ENCODE measurements at regions not wholly inside any gene's neighbourhood (a gene's known extent, or its start where the extent isn't known, plus 50 kb on each side); places are given as distances from the start of the nearest gene placed in this dataset.

GRCh38 chr2:41127351-41127750, 675.5 kb upstream of the SLC8A1 start:
- FAIRE-seq: no peak
- H3K9me3 ChIP-seq (ENCODE audit: insufficient read depth, low read depth, low read length): no peaks in the 10 kb centered on the region
- H3K36me3 Mint-ChIP-seq (ENCODE audit: low read depth, unreplicated experiment): no peaks in the 10 kb centered on the region

DNA sequence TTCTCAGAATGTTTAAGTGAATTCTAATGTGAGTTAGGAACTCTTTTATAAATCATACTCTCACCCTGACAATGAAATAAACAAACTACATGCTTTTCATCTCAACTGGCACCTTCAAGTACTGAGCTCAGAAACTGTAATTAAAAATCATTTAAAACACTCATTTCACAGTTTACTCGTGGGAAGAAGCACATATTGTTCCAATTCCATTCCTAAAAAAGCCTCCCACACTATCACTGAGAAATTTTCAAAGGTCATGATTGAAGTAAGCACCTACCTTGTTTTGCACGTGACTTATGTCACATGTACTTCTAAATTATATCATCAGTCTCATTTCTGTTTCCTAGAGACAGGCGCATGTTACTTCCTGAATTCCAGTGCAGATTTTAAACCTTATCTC, 678.1 kb upstream of the SLC8A1 start:
- no peak overlapping the region for H3K9ac ChIP-seq (ENCODE audit: low read length)
- Mint-ChIP-seq H3K4me1 (ENCODE audit: low read depth, unreplicated experiment) (no peaks in the 10 kb centered on the region), H3K36me3 (ENCODE audit: low read depth, unreplicated experiment) (no peaks in the 10 kb centered on the region), H3K27ac (ENCODE audit: unreplicated experiment) (no peak overlapping the region), H3K4me3 (ENCODE audit: unreplicated experiment) (no peak overlapping the region), H3K9me3 (ENCODE audit: unreplicated experiment) (peaks cover 2% of the 10 kb centered on the region), H3K27me3 (ENCODE audit: low read depth, unreplicated experiment) (no peaks in the 10 kb centered on the region)
- H3K27ac ChIP-seq (ENCODE audit: low read depth, low read length): no peak overlapping the region
- H3K4me1 ChIP-seq (ENCODE audit: insufficient read depth, low read length): no peaks in the 10 kb centered on the region
- H2AFZ ChIP-seq (ENCODE audit: low read depth, low read length): no peak overlapping the region
- H3K79me2 ChIP-seq (ENCODE audit: insufficient read depth, low read length): no peaks in the 10 kb centered on the region
- H3K36me3 ChIP-seq (ENCODE audit: insufficient read depth, low read length): no peaks in the 10 kb centered on the region
- H3K9me3 ChIP-seq (ENCODE audit: insufficient read depth, low read depth, low read length): no peaks in the 10 kb centered on the region
- H4K20me1 ChIP-seq (ENCODE audit: insufficient read depth, low read length): no peaks in the 10 kb centered on the region
- H3K4me2 ChIP-seq (ENCODE audit: low read length): no peak overlapping the region
- FAIRE-seq (no peak), DNase-seq (ENCODE audit: low read depth) (no peak)
- no peaks in the 10 kb centered on the region for H3K27me3 ChIP-seq (ENCODE audit: insufficient read depth, low read length)
- TF ChIP-seq EZH2 (IDR thresholded peaks at IDR 0.05; ENCODE audit: insufficient read depth, low read length) (no peak), CTCF (IDR thresholded peaks at IDR 0.05; ENCODE audit: insufficient read depth, low read depth, low read length) (no peak)
- H3K4me3 ChIP-seq (ENCODE audit: insufficient read depth, low read depth, low read length): no peak overlapping the region

More at GRCh38 chr2:41127351-41127750, 675.5 kb upstream of the SLC8A1 start:
- H3K79me2 ChIP-seq (ENCODE audit: insufficient read depth, low read length): no peaks in the 10 kb centered on the region
- H3K9ac ChIP-seq (ENCODE audit: low read length): no peak overlapping the region
- H2AFZ ChIP-seq (ENCODE audit: low read depth, low read length): no peak overlapping the region
- peaks cover 2% of the 10 kb centered on the region for H3K9me3 Mint-ChIP-seq (ENCODE audit: unreplicated experiment)
- H3K27ac Mint-ChIP-seq (ENCODE audit: unreplicated experiment): no peak overlapping the region
- no peak overlapping the region for H3K4me2 ChIP-seq (ENCODE audit: low read length)
- TF ChIP-seq CTCF (IDR thresholded peaks at IDR 0.05; ENCODE audit: insufficient read depth, low read depth, low read length) (no peak), EZH2 (IDR thresholded peaks at IDR 0.05; ENCODE audit: insufficient read depth, low read length) (no peak)
- no peak overlapping the region for H3K4me3 Mint-ChIP-seq (ENCODE audit: unreplicated experiment)
- DNase-seq (ENCODE audit: low read depth): no peak
- H3K36me3 ChIP-seq (ENCODE audit: insufficient read depth, low read length): no peaks in the 10 kb centered on the region
- no peaks in the 10 kb centered on the region for H3K4me1 ChIP-seq (ENCODE audit: insufficient read depth, low read length)
- no peaks in the 10 kb centered on the region for H4K20me1 ChIP-seq (ENCODE audit: insufficient read depth, low read length)
- H3K4me3 ChIP-seq (ENCODE audit: insufficient read depth, low read depth, low read length): no peak overlapping the region
- no peaks in the 10 kb centered on the region for H3K27me3 Mint-ChIP-seq (ENCODE audit: low read depth, unreplicated experiment)
- no peak overlapping the region for H3K27ac ChIP-seq (ENCODE audit: low read depth, low read length)
- no peaks in the 10 kb centered on the region for H3K27me3 ChIP-seq (ENCODE audit: insufficient read depth, low read length)
- no peaks in the 10 kb centered on the region for H3K4me1 Mint-ChIP-seq (ENCODE audit: low read depth, unreplicated experiment)

DNA sequence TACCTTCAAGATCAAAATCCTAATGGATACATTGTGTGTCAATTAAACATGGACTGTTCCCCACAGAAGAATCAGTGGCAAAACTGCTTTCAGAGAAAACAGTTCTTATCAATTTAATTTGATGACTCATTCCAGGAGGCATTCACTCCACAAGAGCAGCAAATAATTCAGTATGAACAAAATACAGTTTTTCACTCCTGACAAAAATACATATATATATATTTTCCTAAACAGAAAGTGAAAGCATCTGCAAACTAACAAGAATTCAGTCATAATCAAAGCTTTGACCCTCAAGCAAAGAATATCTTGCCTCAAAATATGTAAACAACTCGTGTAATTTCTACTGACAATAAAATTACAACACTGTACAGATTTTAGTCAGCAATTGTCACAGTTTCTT, 685.1 kb upstream of the SLC8A1 start:
- H3K4me1 ChIP-seq (ENCODE audit: insufficient read depth, low read length): no peaks in the 10 kb centered on the region
- no peaks in the 10 kb centered on the region for H3K9me3 Mint-ChIP-seq (ENCODE audit: unreplicated experiment)
- H3K27me3 ChIP-seq (ENCODE audit: insufficient read depth, low read length): no peaks in the 10 kb centered on the region
- no peaks in the 10 kb centered on the region for H3K4me1 Mint-ChIP-seq (ENCODE audit: low read depth, unreplicated experiment)
- no peaks in the 10 kb centered on the region for H3K36me3 Mint-ChIP-seq (ENCODE audit: low read depth, unreplicated experiment)
- FAIRE-seq: no peak
- H3K4me3 Mint-ChIP-seq (ENCODE audit: unreplicated experiment): no peak overlapping the region
- H3K4me3 ChIP-seq (ENCODE audit: insufficient read depth, low read depth, low read length): no peak overlapping the region
- H3K27ac ChIP-seq (ENCODE audit: low read depth, low read length): no peak overlapping the region
- no peaks in the 10 kb centered on the region for H3K36me3 ChIP-seq (ENCODE audit: insufficient read depth, low read length)
- no peak overlapping the region for H3K27ac Mint-ChIP-seq (ENCODE audit: unreplicated experiment)
- no peaks in the 10 kb centered on the region for H3K79me2 ChIP-seq (ENCODE audit: insufficient read depth, low read length)
- TF ChIP-seq EZH2 (IDR thresholded peaks at IDR 0.05; ENCODE audit: insufficient read depth, low read length) (no peak), CTCF (IDR thresholded peaks at IDR 0.05; ENCODE audit: insufficient read depth, low read depth, low read length) (no peak)
- no peak for DNase-seq (ENCODE audit: low read depth)
- H3K27me3 Mint-ChIP-seq (ENCODE audit: low read depth, unreplicated experiment): no peaks in the 10 kb centered on the region
- H3K9me3 ChIP-seq (ENCODE audit: insufficient read depth, low read depth, low read length): no peaks in the 10 kb centered on the region
- no peaks in the 10 kb centered on the region for H4K20me1 ChIP-seq (ENCODE audit: insufficient read depth, low read length)
- no peak overlapping the region for H2AFZ ChIP-seq (ENCODE audit: low read depth, low read length)
- no peak overlapping the region for H3K4me2 ChIP-seq (ENCODE audit: low read length)
- no peak overlapping the region for H3K9ac ChIP-seq (ENCODE audit: low read length)

Measured in astrocyte (in vitro differentiated cells and primary cell).